GM23338 (cell line): ENCODE measurements at regions not wholly inside any gene's neighbourhood (a gene's known extent, or its start where the extent isn't known, plus 50 kb on each side); places are given as distances from the start of the nearest gene placed in this dataset.

Source experiments
- ATAC-seq: fragments of 200-7000 bp; cut with Tn5 transposase; 3 replicates; pipeline ENCODE4 v1.9.1; 2020
- DNase-seq: peaks from one replicate; pipeline ENCODE4 v3.0.0-alpha.2; 2015; ENCODE audit warnings: low spot score
- H2AFZ ChIP-seq: fragments of 200-600 bp; sonication (generic); 2 replicates; pipeline ENCODE4 v1.8.0; 2016; ENCODE audit warnings: antibody characterized with exemption, mild to moderate bottlenecking, moderate library complexity
- H3F3A ChIP-seq: fragments of 200-600 bp; sonication (generic); replicated peaks from 2 replicates; pipeline ENCODE4 v1.8.0; 2017; ENCODE audit warnings: antibody characterized with exemption, mixed run types, low read depth
- H3K27ac ChIP-seq: fragments of 200-600 bp; sonication (generic); 2 replicates; pipeline ENCODE4 v1.6.1; 2016; ENCODE audit warnings: low read depth
- H3K27me3 ChIP-seq: fragments of 200-600 bp; sonication (generic); 2 replicates; pipeline ENCODE4 v1.8.0; 2016; ENCODE audit warnings: mild to moderate bottlenecking, mixed run types, moderate library complexity; ENCODE audit not compliant: insufficient read depth
- H3K36me3 ChIP-seq: fragments of 200-600 bp; sonication (generic); 2 replicates; pipeline ENCODE4 v1.8.0; 2016; ENCODE audit warnings: mild to moderate bottlenecking; ENCODE audit not compliant: insufficient read depth
- H3K4me1 ChIP-seq: fragments of 200-600 bp; sonication (generic); 2 replicates; pipeline ENCODE4 v1.8.0; 2016; ENCODE audit warnings: mild to moderate bottlenecking, moderate library complexity; ENCODE audit not compliant: insufficient read depth
- H3K4me2 ChIP-seq: fragments of 200-600 bp; sonication (generic); 2 replicates; pipeline ENCODE4 v1.7.1; 2017; ENCODE audit warnings: mixed run types
- H3K4me3 ChIP-seq: fragments of 200-600 bp; sonication (generic); 2 replicates; pipeline ENCODE4 v1.6.1; 2016; ENCODE audit warnings: mixed run types
- H3K79me2 ChIP-seq: fragments of 200-600 bp; sonication (generic); replicated peaks from 2 replicates; pipeline ENCODE4 v1.8.0; 2017; ENCODE audit warnings: mild to moderate bottlenecking; ENCODE audit not compliant: insufficient read depth
- H3K9me2 ChIP-seq: fragments of 200-600 bp; sonication (generic); 2 replicates; pipeline ENCODE4 v1.8.0; 2017; ENCODE audit not compliant: insufficient read depth
- H4K20me1 ChIP-seq: fragments of 200-600 bp; sonication (generic); replicated peaks from 2 replicates; pipeline ENCODE4 v1.8.0; 2017; ENCODE audit warnings: mild to moderate bottlenecking; ENCODE audit not compliant: insufficient read depth
- H3K27ac Mint-ChIP-seq: 2 replicates; pipeline ENCODE4 v1.8.0; 2020; ENCODE audit warnings: inconsistent platforms, mild to moderate bottlenecking, moderate library complexity, mixed read lengths
- H3K27me3 Mint-ChIP-seq: 3 replicates; pipeline ENCODE4 v1.8.0; 2022; ENCODE audit warnings: low read depth, mild to moderate bottlenecking, moderate library complexity, mixed read lengths, inconsistent platforms; ENCODE audit not compliant: insufficient read depth, poor library complexity
- H3K36me3 Mint-ChIP-seq: 3 replicates; pipeline ENCODE4 v1.8.0; 2021; ENCODE audit warnings: low read depth, mild to moderate bottlenecking, inconsistent platforms, moderate library complexity, mixed read lengths
- H3K4me1 Mint-ChIP-seq: 3 replicates; pipeline ENCODE4 v1.8.0; 2020; ENCODE audit warnings: mild to moderate bottlenecking, inconsistent platforms, mixed read lengths
- H3K4me3 Mint-ChIP-seq: 3 replicates; pipeline ENCODE4 v1.8.0; 2021; ENCODE audit warnings: moderate library complexity, mild to moderate bottlenecking, inconsistent platforms, mixed read lengths
- H3K9me3 Mint-ChIP-seq: 3 replicates; pipeline ENCODE4 v1.8.0; 2020; ENCODE audit warnings: moderate library complexity, mild to moderate bottlenecking, inconsistent platforms, mixed read lengths
- CREB1 ChIP-seq: fragments of 250-450 bp; sonication (Bioruptor Pico); IDR thresholded peaks from 2 replicates; pipeline ENCODE4 v1.5.0; 2020; ENCODE audit warnings: low read depth, mild to moderate bottlenecking, moderate library complexity
- EZH2 ChIP-seq: fragments of 200-600 bp; sonication (generic); IDR thresholded peaks from one replicate; pipeline ENCODE4 v1.8.0; 2017; ENCODE audit warnings: antibody characterized with exemption, mild to moderate bottlenecking, low read depth; ENCODE audit not compliant: unreplicated experiment
- EZH2phosphoT487 ChIP-seq: fragments of 200-600 bp; sonication (generic); IDR thresholded peaks from one replicate; pipeline ENCODE4 v1.8.1; 2018; ENCODE audit warnings: antibody characterized with exemption; ENCODE audit not compliant: unreplicated experiment
- JUNB ChIP-seq: IDR thresholded peaks from one replicate; pipeline ENCODE4 v1.6.1; 2016; ENCODE audit warnings: antibody characterized with exemption; ENCODE audit not compliant: unreplicated experiment
- NANOG ChIP-seq: IDR thresholded peaks from 2 replicates; pipeline ENCODE4 v1.6.1; 2016; ENCODE audit warnings: antibody characterized with exemption, borderline replicate concordance
- STAT1 ChIP-seq: IDR thresholded peaks from one replicate; pipeline ENCODE4 v1.6.1; 2016; ENCODE audit warnings: antibody characterized with exemption; ENCODE audit not compliant: unreplicated experiment
- ZNF114 ChIP-seq: fragments of 250-450 bp; sonication (Bioruptor Pico); IDR thresholded peaks from 2 replicates; pipeline ENCODE4 v1.5.0; 2020; ENCODE audit warnings: mild to moderate bottlenecking, moderate library complexity
- ZNF331 ChIP-seq: fragments of 250-450 bp; sonication (Bioruptor Pico); IDR thresholded peaks from 2 replicates; pipeline ENCODE4 v1.5.0; 2020; ENCODE audit warnings: low read depth, mild to moderate bottlenecking, moderate library complexity
- TF ChIP-seq, protein P1 (sequence below): IDR thresholded peaks from 2 replicates; pipeline ENCODE4 v1.6.1; 2016; ENCODE audit warnings: antibody characterized with exemption
- TF ChIP-seq, protein P2 (sequence below): fragments of 250-450 bp; sonication (Bioruptor Pico); IDR thresholded peaks from 2 replicates; pipeline ENCODE4 v1.5.0; 2020; ENCODE audit warnings: mild to moderate bottlenecking, moderate library complexity
- TF ChIP-seq, protein P3 (sequence below), 2 experiments: fragments of 200-600 bp in 1 of 2; sonication (generic) in 1 of 2; conservative IDR thresholded peaks; 2 replicates each; pipeline versions ENCODE4 v1.5.1 to v1.6.1; 2016 to 2017; ENCODE audit warnings: antibody characterized with exemption in 2 of 2, low read depth in 2 of 2, mild to moderate bottlenecking in 2 of 2, moderate library complexity in 1 of 2
- TF ChIP-seq, protein P4 (sequence below): IDR thresholded peaks from one replicate; pipeline ENCODE4 v1.6.1; 2018; ENCODE audit warnings: antibody characterized with exemption; ENCODE audit not compliant: unreplicated experiment

DNA sequence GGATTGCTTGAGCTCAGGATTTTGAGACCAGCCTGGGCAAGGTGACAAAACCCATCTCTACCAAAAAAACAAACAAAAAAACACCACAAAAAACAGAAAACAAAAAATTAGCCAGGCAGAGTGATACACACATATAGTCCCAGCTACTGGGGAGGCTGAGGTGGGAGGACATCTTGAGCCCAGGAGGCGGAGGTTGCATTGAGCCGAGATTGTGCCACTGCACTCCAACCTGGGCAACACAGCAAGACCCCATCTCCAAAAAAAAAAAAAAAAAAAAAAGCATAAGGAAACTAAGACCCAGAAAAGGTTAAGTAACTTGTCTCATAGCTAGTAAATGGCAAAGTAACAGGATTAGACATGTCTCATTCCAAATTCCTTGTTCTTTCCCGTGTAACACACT is 56.3 kb upstream of the PSMA6 start:
- DNase-seq (no peak), ATAC-seq (no peak)
- no peaks in the 10 kb centered on the region for H3K79me2 ChIP-seq
- no peak overlapping the region for H3K4me2 ChIP-seq
- no peaks in the 10 kb centered on the region for H3K9me2 ChIP-seq
- Mint-ChIP-seq H3K4me1 (0 out of 3 replicates have a peak, but pooled peaks cover 2% of the 10 kb centered on the region), H3K36me3 (no peaks in the 10 kb centered on the region), H3K4me3 (no peak overlapping the region), H3K9me3 (no peaks in the 10 kb centered on the region), H3K27ac (no peak overlapping the region), H3K27me3 (peaks cover 1% of the 10 kb centered on the region)
- no peak overlapping the region for H3K4me3 ChIP-seq
- H3K27me3 ChIP-seq, result no peaks in the 10 kb centered on the region
- no peaks in the 10 kb centered on the region for H3F3A ChIP-seq
- no peaks in the 10 kb centered on the region for H3K36me3 ChIP-seq
- no peak overlapping the region for H2AFZ ChIP-seq
- TF ChIP-seq, protein P1, sequence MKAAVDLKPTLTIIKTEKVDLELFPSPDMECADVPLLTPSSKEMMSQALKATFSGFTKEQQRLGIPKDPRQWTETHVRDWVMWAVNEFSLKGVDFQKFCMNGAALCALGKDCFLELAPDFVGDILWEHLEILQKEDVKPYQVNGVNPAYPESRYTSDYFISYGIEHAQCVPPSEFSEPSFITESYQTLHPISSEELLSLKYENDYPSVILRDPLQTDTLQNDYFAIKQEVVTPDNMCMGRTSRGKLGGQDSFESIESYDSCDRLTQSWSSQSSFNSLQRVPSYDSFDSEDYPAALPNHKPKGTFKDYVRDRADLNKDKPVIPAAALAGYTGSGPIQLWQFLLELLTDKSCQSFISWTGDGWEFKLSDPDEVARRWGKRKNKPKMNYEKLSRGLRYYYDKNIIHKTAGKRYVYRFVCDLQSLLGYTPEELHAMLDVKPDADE, result no peak
- no peak for TF ChIP-seq STAT1
- TF ChIP-seq JUNB, result no peak
- TF ChIP-seq, protein P2, sequence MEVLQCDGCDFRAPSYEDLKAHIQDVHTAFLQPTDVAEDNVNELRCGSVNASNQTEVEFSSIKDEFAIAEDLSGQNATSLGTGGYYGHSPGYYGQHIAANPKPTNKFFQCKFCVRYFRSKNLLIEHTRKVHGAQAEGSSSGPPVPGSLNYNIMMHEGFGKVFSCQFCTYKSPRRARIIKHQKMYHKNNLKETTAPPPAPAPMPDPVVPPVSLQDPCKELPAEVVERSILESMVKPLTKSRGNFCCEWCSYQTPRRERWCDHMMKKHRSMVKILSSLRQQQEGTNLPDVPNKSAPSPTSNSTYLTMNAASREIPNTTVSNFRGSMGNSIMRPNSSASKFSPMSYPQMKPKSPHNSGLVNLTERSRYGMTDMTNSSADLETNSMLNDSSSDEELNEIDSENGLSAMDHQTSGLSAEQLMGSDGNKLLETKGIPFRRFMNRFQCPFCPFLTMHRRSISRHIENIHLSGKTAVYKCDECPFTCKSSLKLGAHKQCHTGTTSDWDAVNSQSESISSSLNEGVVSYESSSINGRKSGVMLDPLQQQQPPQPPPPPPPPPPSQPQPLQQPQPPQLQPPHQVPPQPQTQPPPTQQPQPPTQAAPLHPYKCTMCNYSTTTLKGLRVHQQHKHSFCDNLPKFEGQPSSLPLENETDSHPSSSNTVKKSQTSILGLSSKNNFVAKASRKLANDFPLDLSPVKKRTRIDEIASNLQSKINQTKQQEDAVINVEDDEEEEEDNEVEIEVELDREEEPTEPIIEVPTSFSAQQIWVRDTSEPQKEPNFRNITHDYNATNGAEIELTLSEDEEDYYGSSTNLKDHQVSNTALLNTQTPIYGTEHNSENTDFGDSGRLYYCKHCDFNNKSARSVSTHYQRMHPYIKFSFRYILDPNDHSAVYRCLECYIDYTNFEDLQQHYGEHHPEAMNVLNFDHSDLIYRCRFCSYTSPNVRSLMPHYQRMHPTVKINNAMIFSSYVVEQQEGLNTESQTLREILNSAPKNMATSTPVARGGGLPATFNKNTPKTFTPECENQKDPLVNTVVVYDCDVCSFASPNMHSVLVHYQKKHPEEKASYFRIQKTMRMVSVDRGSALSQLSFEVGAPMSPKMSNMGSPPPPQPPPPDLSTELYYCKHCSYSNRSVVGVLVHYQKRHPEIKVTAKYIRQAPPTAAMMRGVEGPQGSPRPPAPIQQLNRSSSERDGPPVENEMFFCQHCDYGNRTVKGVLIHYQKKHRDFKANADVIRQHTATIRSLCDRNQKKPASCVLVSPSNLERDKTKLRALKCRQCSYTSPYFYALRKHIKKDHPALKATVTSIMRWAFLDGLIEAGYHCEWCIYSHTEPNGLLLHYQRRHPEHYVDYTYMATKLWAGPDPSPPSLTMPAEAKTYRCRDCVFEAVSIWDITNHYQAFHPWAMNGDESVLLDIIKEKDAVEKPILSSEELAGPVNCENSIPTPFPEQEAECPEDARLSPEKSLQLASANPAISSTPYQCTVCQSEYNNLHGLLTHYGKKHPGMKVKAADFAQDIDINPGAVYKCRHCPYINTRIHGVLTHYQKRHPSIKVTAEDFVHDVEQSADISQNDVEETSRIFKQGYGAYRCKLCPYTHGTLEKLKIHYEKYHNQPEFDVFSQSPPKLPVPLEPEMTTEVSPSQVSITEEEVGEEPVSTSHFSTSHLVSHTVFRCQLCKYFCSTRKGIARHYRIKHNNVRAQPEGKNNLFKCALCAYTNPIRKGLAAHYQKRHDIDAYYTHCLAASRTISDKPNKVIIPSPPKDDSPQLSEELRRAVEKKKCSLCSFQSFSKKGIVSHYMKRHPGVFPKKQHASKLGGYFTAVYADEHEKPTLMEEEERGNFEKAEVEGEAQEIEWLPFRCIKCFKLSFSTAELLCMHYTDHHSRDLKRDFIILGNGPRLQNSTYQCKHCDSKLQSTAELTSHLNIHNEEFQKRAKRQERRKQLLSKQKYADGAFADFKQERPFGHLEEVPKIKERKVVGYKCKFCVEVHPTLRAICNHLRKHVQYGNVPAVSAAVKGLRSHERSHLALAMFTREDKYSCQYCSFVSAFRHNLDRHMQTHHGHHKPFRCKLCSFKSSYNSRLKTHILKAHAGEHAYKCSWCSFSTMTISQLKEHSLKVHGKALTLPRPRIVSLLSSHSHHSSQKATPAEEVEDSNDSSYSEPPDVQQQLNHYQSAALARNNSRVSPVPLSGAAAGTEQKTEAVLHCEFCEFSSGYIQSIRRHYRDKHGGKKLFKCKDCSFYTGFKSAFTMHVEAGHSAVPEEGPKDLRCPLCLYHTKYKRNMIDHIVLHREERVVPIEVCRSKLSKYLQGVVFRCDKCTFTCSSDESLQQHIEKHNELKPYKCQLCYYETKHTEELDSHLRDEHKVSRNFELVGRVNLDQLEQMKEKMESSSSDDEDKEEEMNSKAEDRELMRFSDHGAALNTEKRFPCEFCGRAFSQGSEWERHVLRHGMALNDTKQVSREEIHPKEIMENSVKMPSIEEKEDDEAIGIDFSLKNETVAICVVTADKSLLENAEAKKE (CRISPR knock-in tag), result no peak
- no peak for TF ChIP-seq EZH2
- TF ChIP-seq, protein P3, sequence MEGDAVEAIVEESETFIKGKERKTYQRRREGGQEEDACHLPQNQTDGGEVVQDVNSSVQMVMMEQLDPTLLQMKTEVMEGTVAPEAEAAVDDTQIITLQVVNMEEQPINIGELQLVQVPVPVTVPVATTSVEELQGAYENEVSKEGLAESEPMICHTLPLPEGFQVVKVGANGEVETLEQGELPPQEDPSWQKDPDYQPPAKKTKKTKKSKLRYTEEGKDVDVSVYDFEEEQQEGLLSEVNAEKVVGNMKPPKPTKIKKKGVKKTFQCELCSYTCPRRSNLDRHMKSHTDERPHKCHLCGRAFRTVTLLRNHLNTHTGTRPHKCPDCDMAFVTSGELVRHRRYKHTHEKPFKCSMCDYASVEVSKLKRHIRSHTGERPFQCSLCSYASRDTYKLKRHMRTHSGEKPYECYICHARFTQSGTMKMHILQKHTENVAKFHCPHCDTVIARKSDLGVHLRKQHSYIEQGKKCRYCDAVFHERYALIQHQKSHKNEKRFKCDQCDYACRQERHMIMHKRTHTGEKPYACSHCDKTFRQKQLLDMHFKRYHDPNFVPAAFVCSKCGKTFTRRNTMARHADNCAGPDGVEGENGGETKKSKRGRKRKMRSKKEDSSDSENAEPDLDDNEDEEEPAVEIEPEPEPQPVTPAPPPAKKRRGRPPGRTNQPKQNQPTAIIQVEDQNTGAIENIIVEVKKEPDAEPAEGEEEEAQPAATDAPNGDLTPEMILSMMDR (conservative IDR thresholded peaks at IDR 0.05; ENCODE audit: low read depth in 2 of 2), result no peak
- no peak for TF ChIP-seq ZNF114 (CRISPR knock-in tag)
- TF ChIP-seq NANOG, result no peak
- TF ChIP-seq, protein P4, sequence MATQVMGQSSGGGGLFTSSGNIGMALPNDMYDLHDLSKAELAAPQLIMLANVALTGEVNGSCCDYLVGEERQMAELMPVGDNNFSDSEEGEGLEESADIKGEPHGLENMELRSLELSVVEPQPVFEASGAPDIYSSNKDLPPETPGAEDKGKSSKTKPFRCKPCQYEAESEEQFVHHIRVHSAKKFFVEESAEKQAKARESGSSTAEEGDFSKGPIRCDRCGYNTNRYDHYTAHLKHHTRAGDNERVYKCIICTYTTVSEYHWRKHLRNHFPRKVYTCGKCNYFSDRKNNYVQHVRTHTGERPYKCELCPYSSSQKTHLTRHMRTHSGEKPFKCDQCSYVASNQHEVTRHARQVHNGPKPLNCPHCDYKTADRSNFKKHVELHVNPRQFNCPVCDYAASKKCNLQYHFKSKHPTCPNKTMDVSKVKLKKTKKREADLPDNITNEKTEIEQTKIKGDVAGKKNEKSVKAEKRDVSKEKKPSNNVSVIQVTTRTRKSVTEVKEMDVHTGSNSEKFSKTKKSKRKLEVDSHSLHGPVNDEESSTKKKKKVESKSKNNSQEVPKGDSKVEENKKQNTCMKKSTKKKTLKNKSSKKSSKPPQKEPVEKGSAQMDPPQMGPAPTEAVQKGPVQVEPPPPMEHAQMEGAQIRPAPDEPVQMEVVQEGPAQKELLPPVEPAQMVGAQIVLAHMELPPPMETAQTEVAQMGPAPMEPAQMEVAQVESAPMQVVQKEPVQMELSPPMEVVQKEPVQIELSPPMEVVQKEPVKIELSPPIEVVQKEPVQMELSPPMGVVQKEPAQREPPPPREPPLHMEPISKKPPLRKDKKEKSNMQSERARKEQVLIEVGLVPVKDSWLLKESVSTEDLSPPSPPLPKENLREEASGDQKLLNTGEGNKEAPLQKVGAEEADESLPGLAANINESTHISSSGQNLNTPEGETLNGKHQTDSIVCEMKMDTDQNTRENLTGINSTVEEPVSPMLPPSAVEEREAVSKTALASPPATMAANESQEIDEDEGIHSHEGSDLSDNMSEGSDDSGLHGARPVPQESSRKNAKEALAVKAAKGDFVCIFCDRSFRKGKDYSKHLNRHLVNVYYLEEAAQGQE, result no peak
- TF ChIP-seq CREB1 (CRISPR knock-in tag), result no peak
- TF ChIP-seq EZH2phosphoT487, result no peak
- TF ChIP-seq ZNF331 (CRISPR knock-in tag), result no peak
- no peaks in the 10 kb centered on the region for H3K4me1 ChIP-seq
- 0 out of 2 replicates have a peak, but pooled peaks cover 1% of the 10 kb centered on the region for H4K20me1 ChIP-seq
- H3K27ac ChIP-seq, result no peak overlapping the region
